GM18907 (cell line): ENCODE measurements at regions not wholly inside any gene's neighbourhood (a gene's known extent, or its start where the extent isn't known, plus 50 kb on each side); places are given as distances from the start of the nearest gene placed in this dataset.

Source experiments
- ATAC-seq: cut with Tn5 transposase; IDR thresholded peaks from one replicate; pipeline ENCODE4 v1.9.1; 2021; ENCODE audit warnings: mild to moderate bottlenecking, moderate library complexity; ENCODE audit not compliant: unreplicated experiment

DNA sequence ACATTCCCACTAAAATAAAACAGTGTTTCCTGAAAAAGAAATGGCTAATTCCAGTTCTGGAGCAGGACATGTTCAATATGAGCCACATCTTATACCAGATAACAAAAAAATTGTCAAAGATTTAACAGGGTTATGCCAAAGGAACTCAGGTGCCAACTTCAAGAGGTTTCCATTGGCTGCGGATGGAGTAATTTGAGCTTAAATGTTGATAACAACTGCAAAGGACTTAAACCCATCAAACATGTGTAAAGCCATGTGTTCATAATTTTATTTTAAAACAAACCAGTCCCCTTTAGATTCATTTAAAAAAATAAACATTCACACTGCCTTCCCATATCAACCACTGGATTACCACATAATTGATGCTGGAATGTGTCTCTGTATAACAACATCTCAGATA lies 156.4 kb upstream of the PCDH18 start:
- ATAC-seq: no peak

DNA sequence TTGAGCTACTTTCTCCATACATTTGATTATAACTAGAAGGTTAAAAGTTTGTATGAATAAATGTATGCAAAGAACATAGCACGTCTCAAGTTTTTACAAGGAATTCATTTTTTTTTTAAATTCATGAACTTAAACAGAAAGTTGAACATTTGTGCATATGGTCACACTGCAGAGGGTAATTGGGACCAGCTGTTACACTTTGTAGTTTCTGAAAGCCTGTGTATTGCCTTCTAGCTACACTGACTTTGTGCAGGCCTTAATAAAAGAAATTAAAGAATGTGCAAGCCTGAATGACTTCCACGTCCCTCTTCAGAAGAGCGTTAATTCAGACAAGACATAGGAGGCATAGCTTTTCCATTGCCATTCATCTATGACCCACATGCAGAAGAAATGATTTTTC lies 153.1 kb upstream of the PCDH18 start:
- ATAC-seq: no peak

DNA sequence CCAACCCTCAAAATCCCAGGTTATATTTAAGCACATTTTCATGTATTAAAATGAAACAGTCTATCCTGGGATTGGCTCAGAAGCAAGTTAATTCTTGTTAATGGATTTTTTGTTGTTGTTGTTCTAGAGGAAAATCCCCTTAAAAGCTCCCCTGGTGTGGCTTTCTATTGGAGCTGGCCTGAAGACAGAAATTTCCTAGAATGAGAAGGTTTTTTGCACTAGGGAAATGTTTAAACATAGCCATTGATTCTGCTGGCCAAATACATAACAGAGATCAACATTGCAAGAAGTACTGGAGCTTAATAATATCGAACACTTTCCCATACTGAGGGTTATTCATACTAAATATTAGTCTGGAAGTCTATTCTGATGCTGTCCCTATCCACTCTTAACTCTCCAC lies 148.8 kb upstream of the PCDH18 start:
- ATAC-seq: no peak

DNA sequence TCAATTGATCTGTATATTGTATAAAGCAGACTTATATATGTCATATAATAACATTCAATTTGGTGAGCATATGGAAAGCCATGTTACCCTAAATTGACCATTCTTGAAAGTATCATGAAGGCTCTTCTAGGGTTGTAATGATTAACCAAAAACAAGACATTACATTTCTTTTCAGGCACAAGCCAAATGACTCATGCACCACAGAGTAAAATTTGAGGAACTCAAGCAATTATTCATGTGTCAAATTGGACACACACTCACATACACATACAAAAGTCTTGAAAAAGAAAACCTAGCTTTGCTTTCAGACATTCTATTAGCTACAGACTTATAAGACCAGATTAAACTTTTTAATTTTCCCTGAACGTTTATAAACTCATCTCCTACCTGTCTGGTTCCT lies 146.5 kb upstream of the PCDH18 start:
- ATAC-seq: peak; percentile 79

DNA sequence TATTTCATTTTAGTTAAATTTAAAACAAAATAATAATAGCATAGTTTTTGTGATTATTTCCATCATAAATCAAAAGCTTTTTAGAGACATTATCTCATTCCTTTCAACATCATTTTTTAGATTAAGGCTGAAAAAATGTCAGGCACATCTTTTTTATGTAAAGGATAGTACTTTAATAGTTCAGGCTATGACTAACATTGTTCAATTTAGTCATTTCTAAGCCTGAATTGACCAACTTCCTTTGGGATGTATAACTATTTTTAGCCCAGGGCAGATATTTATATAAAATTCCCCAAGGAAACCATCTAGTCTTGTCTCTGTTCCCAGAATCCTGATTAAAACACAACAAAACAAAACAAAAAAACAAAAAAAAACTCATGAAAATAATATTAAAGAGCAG lies 145.6 kb upstream of the PCDH18 start:
- no peak for ATAC-seq

DNA sequence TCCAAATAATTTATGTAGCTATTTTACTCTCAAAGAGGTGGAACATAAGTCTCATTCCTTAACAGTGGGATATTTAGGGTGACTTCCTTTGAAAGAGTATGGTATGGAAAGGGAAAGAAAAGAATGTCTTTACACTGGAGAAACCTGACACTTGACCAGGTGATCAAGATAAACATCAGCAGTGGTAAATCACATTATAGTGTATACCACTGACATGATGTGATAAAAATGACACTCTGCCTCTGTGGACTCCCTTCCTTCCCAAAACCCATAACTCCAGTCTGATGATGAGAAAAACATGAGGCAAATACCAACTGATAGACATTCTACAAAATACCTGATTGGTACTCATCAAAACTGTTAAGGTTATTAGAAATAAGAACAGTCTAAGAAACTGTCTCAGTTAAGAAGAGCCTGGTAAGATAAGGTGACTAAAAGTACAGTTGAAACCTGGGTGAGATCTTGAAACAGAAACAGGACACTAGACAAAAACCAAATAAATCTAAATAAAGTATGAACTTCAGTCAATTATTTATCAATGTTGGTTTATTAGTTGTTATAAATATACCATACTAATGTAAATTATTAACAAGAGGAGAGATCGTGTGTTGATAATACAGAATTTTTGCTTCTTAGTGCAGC lies 144.2 kb upstream of the PCDH18 start:
- no peak for ATAC-seq

DNA sequence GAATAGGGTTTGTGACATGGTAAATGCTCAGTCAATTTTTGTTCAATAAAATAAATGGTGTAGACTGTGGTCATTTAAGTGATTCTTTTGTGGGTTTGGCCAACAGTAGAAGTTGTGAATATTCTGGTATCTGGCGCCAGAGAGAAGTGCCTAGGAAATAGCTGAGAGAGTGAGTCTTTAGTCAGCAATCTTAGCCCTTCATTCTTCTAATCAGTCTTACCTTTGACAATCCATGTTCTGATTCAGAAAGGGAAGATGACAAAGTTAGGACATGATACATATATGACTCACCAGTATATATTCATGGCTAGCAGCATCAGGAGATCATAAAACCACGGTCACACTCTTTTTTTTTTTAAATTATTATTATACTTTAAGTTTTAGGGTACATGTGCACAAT lies 141.8 kb upstream of the PCDH18 start:
- ATAC-seq: no peak

DNA sequence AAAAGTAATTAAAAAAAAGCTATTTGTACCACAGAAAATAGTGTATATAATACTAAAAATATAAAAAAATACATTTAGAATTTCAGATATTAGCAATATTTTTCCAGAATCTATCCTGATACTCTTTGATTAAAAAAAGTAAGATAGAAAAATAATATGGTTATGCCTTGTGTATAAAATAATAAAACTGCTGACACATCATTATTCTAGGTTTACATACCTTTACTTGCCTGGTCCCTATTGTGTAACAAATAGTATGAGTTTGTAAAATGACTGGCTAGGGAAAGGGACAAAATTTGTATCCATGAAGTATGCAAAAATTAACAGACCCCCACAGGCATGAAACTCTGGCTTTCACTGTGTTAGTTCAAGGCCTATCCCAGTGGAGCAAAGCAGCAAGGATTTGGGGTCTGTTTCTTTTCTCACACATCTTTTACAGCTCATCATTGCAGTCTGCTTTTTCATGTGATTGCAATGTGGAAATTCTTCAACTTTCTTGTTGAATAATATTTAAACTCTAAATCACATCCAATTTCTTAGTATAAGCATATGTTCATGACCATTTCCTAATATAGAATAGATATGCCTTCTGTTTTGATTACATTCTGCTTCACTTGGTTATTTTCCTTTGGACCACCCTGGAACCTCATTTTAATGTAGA lies 136.7 kb upstream of the PCDH18 start:
- no peak for ATAC-seq

DNA sequence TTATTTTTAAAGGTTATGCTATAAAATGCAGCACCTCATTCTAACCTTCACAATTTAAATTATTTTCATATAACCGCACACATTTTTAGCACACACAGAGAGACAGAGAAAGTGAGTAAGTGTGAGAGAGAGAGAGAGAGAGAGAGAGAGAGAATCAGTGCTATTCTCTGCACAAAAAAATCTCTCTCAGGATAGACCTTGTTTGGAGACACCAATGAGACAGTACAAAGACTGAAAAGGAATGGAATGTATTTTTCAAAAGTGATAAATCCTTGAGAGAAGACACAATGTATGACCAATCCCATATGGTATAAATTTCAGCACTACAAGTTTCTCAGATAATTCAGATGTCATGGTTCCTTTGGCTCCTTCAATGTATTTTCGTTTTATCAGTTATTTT lies 132.1 kb upstream of the PCDH18 start:
- no peak for ATAC-seq

DNA sequence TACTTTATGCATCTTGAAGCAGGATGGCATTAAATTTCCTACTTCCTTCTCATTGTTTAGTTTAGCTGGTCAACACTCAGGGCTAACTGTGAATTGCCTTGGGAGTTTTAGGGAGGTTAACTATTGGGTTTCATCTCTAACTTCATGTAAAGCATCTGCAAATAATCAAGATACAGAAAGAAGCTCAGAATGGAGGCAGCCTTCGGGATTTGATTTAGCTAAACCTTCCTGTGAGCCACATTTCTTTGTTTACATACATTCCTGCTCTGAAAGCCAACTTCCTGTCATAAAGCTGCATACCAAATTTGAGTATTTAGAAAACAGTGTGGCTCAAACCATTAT lies 131.7 kb upstream of the PCDH18 start:
- ATAC-seq: no peak

DNA sequence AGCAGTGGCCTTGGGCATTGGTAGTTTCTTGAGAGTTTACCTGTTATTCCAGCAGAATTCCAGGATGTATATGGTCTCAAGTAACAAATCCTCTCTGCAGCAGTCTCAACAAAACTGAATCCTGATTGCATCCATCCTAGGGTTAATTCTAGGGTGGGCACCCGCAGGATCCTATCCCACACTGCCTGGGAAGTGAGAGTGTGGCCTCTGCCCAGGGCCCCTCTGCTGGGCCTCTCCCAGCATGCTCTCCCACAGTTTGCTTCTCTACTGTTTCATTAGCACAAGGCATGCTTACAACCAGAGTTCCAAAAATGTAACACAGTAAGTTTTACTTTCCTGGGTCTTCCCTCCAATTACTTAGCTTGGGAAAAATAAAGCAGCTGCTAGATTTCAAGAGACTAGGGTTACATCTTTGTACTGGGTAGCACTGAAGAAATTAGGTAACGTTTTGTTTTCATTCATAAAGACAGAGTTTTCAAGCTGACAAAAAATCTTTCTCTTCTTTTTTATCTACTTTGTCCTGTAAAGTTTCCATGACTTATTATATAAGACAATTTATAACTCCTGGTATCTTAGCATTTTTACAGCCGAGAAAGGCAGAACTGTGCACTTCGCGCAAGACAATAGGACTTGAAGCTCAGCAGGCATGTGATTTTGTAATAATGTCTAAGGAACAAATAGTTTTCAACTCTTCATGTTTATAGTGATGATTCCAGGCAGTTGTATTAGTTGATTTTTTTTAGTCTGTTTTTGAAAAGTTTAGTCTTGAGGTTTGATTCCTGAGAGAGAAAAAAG lies 131.2 kb upstream of the PCDH18 start:
- no peak for ATAC-seq

DNA sequence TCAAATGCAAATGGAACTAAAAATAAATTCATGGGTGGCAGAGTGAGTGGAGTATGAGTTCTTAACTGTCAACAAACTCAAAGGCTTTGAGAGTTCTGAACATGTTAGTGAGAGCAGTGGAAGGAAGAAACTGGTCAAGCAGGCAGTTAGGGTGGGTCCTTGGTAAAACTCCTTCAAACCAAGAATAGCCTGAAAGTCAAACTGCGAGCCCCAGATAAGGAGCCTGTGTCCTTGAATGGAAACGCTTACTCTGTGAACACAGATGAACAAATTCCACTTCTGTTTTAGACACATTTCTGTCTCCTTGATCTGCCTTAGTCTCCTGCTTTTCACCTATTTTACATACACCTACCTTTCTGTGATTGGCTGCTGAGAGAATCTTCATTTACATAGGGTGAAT lies 129.4 kb upstream of the PCDH18 start:
- no peak for ATAC-seq

DNA sequence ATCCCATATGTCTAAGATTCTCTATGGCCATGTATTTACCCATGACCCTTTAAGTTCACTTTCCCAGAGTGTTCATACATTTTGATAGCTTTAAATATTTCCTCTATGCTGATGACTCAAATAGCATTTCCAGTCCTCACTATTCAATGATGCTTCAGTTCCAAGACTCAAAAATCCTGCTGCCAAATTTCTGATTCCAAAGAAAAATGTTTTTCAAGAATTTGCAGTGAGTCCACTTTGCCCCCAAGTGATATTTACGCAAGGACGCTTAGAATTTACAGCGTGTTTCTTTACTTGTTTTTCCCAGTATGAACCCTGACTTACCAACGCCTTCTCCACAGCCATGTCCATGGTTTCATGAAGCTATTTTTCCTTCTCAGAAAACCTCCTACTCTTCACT lies 127.9 kb upstream of the PCDH18 start:
- ATAC-seq: no peak

DNA sequence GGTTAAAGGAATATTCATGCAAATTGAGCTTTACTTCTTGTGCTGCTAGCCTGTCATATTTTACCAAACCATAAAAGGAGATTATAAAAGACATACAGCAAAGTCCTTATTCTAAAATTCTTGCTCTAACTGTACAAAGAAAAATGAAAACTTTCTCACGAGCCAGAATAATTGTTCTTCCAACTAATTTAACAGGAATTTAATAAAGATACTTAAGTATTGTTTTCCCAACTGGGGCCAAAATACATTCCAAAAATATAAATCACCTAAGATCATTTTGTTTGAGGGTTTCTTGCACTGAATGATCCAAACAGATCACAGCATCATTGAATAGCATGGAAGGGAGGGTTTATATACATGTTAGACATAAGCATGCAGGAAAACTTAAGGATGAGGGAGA lies 127.1 kb upstream of the PCDH18 start:
- no peak for ATAC-seq

DNA sequence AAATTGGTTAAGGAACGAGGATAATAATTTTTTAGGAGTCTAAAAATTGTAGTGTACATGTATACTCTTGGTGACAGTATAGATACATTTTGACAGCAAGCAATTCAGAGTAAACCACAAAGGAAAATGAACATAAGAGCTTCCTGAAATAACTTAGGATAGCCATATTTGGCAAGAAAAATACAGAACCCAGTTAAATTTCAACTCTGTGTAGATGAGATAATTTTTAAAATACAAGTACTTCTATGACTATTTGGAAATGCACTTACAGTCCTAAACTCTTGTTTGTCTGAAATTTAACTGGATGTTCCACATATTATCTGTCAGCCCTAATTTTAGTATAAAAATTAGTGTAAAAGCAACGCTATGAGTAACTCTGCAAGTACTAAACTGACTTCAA lies 124.4 kb upstream of the PCDH18 start:
- ATAC-seq: no peak

DNA sequence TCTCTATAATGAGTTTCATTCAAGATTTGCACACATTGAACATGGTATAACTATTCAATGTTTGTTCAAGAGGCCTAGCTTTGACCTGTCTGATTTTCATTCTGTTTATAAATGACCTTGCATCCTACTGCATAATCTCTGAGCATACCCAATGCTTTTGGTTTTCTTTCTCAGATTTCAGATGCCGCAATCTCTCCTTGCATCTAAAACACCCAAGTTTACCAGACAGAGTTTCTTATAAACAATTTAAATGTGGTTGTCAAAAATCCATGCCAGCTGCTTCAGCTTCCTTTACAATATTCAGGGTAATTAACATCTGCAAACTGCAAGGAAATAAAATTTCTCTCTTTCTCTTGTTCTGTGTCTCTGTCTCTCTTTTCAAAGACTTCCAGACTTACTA lies 123.0 kb upstream of the PCDH18 start:
- no peak for ATAC-seq

DNA sequence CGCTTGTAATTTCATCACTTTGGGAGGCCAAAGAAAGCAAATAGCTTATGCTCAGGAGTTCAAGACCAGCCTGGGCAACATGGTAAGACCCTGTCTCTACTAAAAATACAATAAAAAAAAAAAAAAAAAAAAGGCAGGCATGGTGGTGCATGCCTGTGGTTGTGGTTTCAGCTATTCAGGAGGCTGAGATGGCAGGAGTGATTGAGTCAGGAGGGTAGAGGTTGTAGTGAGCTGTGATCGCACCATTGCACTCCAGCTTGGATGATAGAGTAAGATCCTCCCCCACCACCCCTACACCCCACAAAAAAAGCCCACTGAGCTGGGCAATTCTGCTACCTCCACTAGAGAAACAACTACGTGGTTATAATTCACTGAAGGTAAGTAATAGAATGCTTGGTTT lies 118.8 kb upstream of the PCDH18 start:
- no peak for ATAC-seq

DNA sequence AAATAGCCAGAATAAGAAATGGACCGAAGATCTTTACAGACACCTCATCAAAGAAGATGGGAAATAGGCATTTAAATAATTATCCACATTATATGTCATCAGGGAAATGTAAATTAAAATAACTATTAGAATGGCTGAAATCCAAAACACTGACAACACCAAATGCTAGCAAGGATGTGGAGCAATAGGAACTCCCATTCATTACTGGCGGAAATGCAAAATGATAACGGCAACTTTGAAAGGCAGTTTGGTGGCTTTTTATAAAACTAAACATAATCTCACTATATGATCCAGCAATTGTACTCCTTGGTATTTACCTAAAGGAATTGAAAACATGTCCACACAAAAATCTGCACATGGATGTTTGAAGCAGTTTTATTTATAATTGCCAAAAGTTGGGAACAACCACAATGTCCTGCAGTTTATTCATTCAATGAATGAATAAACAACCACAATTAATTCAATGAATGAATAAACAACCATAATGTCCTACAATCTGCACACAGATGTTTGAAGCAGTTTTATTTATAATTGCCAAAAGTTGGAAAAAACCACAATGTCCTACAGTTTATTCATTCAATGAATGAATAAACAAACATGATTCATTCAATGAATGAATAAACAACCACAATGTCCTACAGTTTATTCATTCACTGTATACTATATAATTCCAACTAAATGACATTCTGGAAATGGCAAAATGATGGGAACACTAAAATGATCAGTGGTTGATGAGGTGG lies 117.6 kb upstream of the PCDH18 start:
- ATAC-seq: no peak

DNA sequence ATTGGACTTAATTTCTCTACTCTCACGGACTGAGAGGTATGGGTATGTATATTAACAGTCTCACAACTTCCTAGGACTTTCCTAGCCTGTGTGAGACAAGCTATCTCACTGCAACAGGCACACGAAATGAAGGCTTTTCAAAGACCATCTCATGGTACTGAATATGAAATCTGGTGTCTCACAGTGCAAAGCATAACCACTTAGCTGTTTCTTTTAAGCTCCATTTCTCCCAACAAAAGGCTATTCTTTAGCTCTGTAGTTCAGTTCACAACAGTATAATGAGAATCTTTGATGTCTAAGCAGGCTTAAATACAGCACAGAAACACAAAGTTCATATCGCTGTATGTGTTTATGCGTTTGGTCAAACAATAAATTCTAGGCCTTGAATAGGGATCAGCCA lies 116.2 kb upstream of the PCDH18 start:
- ATAC-seq: no peak

DNA sequence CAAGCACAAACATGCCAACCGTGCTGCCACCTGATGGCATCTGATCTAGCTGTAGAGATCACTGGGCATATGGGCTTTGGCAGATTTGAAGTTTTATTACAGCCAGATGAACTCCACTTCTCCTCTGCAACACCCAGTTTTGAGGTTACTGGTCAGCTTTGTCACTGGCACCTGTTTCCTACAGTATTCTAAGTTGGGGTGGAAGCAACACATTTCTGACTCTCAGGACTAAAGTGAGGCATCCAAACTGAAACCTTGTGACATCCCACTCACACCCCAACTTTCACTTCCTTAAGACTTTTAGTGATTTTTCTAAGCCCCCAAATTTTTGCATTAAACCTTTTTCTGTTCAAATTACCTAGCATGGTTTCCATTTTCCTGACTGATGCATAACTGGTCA lies 115.1 kb upstream of the PCDH18 start:
- ATAC-seq: peak; percentile 89

DNA sequence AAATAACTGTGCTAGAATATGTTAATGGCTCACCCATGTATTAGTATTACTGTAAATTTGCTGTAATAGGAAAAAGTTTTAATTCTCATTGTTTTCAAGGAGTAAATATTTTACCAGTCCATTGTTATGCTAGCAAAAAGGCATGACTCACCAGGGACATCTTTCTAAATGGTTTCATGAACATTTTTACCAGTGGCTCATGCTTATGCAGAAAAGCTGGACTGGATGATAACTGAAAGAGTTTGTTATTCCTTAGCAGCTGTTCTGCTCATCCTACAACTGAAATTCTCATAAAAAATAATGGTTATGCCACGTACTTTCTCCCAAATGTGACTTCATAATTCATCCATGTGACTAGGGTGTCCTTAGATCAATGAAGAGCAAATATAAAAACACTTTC lies 111.9 kb upstream of the PCDH18 start:
- ATAC-seq: no peak

DNA sequence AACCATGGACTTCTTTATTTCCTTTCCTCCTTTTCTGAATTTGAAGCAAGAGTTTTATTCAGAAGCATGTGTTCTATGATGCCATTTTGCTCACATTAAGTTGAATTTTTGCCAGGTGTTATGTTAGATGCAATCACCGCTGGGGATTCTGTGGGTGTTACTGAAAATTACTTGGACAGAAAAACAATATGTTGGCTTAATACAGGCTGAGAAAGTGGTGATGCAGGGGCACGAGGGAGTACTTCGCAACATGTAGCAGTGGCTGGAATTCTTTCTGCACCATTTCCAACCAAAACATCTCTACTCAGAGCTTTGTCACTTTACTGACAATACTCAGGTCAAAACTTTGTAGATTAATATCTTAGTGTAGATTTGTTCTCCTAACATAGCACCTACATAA lies 109.2 kb upstream of the PCDH18 start:
- ATAC-seq: no peak
